HG02973 (cell line): ENCODE measurements at regions not wholly inside any gene's neighbourhood (a gene's known extent, or its start where the extent isn't known, plus 50 kb on each side); places are given as distances from the start of the nearest gene placed in this dataset.

ENCODE experiments used
- ATAC-seq: cut with Tn5 transposase; IDR thresholded peaks from one replicate; pipeline ENCODE4 v1.9.1; 2021; ENCODE audit warnings: moderate library complexity; ENCODE audit not compliant: unreplicated experiment

- ATAC-seq, result no peak
These were observed 308.0 kb downstream of the CMPK2 start for GRCh38 chr2:6557737-6558136.

- no peak for ATAC-seq
These were observed 302.9 kb downstream of the CMPK2 start for GRCh38 chr2:6562771-6563170.

- no peak for ATAC-seq
These were observed 301.4 kb downstream of the CMPK2 start for GRCh38 chr2:6564326-6564725.

GRCh38 chr2:6574121-6574520 is 291.6 kb downstream of the CMPK2 start:
- no peak for ATAC-seq

GRCh38 chr2:6576302-6576701 is 289.4 kb downstream of the CMPK2 start:
- ATAC-seq, result no peak

GRCh38 chr2:6577960-6578359 is 287.7 kb downstream of the CMPK2 start:
- ATAC-seq, result no peak

GRCh38 chr2:6578416-6578815 is 287.3 kb downstream of the CMPK2 start:
- no peak for ATAC-seq

- no peak for ATAC-seq
These were observed 286.4 kb downstream of the CMPK2 start for GRCh38 chr2:6579281-6579680.

- ATAC-seq, result no peak
These were observed 284.7 kb downstream of the CMPK2 start for GRCh38 chr2:6580982-6581381.

GRCh38 chr2:6589150-6589549 is 276.6 kb downstream of the CMPK2 start:
- no peak for ATAC-seq

GRCh38 chr2:6590442-6590841 is 275.3 kb downstream of the CMPK2 start:
- ATAC-seq, result no peak

GRCh38 chr2:6602471-6602870 is 263.2 kb downstream of the CMPK2 start:
- no peak for ATAC-seq

GRCh38 chr2:6605836-6606505 is 259.7 kb downstream of the CMPK2 start:
- no peak for ATAC-seq

GRCh38 chr2:6617794-6618193 is 247.9 kb downstream of the CMPK2 start:
- ATAC-seq, result no peak

- no peak for ATAC-seq
These were observed 247.5 kb downstream of the CMPK2 start for GRCh38 chr2:6618201-6618600.

GRCh38 chr2:6623746-6624145 is 242.0 kb downstream of the CMPK2 start:
- ATAC-seq, result no peak

- ATAC-seq, result no peak
These were observed 239.2 kb downstream of the CMPK2 start for GRCh38 chr2:6626401-6627012.

- ATAC-seq, result no peak
These were observed 238.4 kb downstream of the CMPK2 start for GRCh38 chr2:6627316-6627715.

- no peak for ATAC-seq
These were observed 235.5 kb downstream of the CMPK2 start for GRCh38 chr2:6630209-6630608.

GRCh38 chr2:6635296-6635695 is 230.4 kb downstream of the CMPK2 start:
- ATAC-seq, result no peak

- no peak for ATAC-seq
These were observed 228.4 kb downstream of the CMPK2 start for GRCh38 chr2:6637330-6637729.

GRCh38 chr2:6639929-6640620 is 225.6 kb downstream of the CMPK2 start:
- ATAC-seq, result no peak
